ENCODE measurements at regions not wholly inside any gene's neighbourhood (a gene's known extent, or its start where the extent isn't known, plus 50 kb on each side); places are given as distances from the start of the nearest gene placed in this dataset.

DNA sequence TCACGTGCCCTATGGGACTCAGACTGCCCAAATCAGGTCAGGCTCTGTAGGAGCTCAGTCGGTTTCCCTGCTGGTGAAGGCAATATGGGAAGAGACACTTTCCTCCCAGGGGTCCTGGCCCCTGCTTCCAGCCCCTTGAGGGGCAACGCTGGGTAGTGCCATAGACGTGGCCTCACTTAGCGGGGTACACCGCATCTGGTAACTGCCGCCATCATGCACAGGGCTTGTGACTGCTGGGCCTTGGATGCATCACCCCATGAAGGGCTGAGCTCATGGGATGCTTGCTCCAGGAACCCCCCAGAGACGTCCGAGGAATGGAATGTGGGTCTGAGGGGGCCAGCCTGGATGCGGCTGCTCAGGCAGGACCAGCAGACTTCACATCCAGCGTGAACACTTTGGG is 127.3 kb upstream of the HDAC4 start:
- TF ChIP-seq CTCF (IDR thresholded peaks at IDR 0.05) (no peak), POLR2A (IDR thresholded peaks at IDR 0.05) (no peak)
